AG10803 (cell line): ENCODE measurements at regions not wholly inside any gene's neighbourhood (a gene's known extent, or its start where the extent isn't known, plus 50 kb on each side); places are given as distances from the start of the nearest gene placed in this dataset.

ENCODE experiments used
- DNase-seq: peaks from one replicate; pipeline ENCODE4 v3.0.0; 2010; ENCODE audit warnings: low read depth
- H3K4me3 ChIP-seq: 2 replicates; pipeline ENCODE4 v1.5.1; 2011; ENCODE audit warnings: mild to moderate bottlenecking, low read length, control low read depth
- TF ChIP-seq, protein P1 (sequence below): conservative IDR thresholded peaks from 2 replicates; pipeline ENCODE4 v1.5.1; 2011; ENCODE audit warnings: mild to moderate bottlenecking, low read length, control low read depth, inconsistent platforms

DNA sequence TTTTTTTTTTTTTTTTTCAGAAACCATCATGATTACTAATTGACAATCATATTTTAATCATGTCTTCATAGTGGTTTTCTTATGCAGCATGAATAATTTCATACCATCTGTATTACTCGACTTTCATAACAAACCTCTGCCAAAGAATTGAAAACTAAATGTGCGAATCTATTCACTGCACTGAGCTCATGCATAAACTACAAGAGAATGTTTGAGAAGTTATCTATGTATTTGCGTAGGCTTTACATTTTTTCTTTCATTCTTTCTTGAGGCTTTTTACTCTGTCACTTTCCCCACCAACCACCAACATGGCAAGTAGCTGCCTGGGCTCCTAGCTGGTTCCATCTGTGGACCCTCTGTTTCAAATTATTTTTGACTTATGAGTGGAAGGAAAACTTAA is 1761.0 kb downstream of the STIM2 start:
- no peak overlapping the region for H3K4me3 ChIP-seq
- DNase-seq = peak; percentile 34
- TF ChIP-seq, protein P1, sequence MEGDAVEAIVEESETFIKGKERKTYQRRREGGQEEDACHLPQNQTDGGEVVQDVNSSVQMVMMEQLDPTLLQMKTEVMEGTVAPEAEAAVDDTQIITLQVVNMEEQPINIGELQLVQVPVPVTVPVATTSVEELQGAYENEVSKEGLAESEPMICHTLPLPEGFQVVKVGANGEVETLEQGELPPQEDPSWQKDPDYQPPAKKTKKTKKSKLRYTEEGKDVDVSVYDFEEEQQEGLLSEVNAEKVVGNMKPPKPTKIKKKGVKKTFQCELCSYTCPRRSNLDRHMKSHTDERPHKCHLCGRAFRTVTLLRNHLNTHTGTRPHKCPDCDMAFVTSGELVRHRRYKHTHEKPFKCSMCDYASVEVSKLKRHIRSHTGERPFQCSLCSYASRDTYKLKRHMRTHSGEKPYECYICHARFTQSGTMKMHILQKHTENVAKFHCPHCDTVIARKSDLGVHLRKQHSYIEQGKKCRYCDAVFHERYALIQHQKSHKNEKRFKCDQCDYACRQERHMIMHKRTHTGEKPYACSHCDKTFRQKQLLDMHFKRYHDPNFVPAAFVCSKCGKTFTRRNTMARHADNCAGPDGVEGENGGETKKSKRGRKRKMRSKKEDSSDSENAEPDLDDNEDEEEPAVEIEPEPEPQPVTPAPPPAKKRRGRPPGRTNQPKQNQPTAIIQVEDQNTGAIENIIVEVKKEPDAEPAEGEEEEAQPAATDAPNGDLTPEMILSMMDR = no peak

DNA sequence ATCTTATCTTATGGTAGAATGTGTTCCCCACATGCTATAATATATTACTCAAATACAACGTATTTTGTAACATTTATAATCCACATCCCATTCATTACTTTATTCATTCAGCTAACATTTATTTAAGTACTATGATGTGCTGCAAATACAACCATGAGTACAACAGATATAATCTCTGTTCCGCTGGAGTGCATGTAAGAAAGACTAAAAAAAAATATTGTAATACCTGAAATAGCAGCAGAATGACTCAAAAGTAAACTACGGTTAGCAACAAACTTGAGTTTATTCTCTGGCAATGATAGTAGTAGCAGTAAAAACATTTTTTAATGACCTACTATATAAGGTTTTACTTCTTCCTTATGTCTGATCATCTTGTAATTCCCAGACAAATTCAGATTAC is 1776.3 kb downstream of the STIM2 start:
- DNase-seq = peak; percentile 3
- H3K4me3 ChIP-seq = no peak overlapping the region
- TF ChIP-seq, protein P1 = no peak

DNA sequence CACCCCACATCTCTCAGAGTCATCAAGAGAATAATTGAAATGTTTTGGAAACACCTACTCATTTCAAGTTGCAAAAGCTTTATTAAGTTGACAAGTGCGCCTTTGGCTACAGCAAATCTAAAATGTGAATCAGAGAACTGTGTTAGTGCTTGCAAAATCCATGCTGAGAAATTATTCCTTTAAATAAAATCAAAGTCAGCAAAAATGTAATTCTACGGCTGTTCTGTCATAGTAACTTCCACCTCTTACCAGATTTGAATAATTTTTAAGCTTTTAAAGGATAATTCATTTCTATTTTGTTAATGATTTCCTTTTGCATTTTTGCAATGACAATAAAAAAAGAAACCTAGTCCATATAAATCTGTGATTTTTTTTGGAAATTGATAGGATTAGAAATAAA is 1779.1 kb downstream of the STIM2 start:
- TF ChIP-seq, protein P1 = no peak
- H3K4me3 ChIP-seq = no peak overlapping the region
- no peak for DNase-seq

DNA sequence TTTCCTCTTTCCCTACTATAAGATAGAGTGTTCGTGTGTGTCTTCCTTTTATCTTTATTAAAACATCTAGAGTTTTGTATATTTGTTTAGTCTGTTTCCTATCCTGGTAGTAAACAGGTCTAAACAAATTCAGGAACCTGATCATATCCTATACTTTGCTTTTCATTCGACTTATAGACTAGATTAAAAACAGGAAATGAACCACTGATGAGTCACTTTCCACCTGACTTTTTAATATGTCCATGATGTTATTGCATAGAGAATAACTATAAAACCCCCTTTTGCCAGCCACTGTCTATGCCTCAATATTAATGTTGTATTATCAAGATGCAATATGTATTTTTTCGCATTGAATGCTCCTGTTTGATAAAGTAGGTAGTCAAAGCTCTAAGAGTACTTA is 1794.0 kb downstream of the STIM2 start:
- TF ChIP-seq, protein P1 = no peak
- no peak for DNase-seq
- no peak overlapping the region for H3K4me3 ChIP-seq

DNA sequence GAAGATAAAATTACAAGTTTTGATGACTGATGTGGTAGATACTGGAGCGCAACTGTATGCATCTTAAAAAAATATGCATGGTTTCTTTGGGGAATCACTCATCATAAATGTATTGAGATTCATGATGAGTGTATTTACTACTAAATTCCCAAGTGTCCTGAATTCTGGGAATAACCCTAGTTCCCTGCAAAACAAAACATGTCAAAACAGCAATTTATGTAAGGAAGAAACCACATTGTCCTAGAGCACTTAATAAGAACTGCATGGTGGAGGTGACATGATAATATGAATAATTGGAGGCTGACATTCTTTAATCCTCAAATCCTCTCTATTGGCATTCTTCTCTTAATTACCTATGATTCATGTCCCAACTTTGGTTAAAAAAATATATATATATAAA is 1804.7 kb downstream of the STIM2 start:
- DNase-seq = peak; percentile 15
- TF ChIP-seq, protein P1 = no peak
- no peak overlapping the region for H3K4me3 ChIP-seq

DNA sequence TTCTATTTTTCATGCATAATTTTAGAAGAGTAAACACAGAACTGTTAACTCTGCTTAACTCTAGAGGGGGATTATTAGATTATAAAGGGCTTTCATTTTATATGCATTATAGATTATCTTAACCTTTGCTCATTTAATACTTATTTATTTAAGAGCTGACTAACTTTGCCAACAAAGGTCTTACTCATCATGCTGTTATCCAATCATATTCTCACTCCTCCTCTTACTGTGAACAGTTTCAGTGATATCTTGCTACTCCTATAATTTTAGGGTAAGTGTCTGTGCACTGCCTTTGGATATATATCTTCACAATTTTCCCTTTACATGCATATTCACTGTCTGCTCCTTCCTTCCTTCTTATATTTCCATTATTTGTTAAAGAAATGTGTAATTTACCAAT is 1814.9 kb downstream of the STIM2 start:
- TF ChIP-seq, protein P1 = no peak
- DNase-seq = no peak

DNA sequence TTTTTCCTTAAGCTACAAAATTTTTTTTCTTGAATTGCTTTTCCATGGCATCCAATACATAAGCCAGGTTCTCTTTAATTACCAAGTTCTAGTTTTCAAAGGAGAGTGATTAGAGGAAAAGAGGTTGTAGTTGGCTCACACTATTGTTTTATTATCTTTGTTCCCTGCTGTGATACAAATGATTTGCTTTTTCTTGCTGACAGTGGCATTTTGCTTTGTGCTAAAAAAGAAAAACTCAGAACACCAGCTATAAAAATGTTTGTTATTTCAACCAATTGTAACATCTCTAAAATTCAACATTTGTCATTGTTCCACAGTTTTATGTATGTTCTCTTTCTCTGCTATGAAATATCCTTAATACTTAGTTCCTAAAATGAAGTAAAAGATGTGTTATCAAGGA is 1817.2 kb downstream of the STIM2 start:
- H3K4me3 ChIP-seq = no peak overlapping the region
- TF ChIP-seq, protein P1 = no peak
- DNase-seq = no peak

More for the DNA sequence above, 1814.9 kb downstream of the STIM2 start:
- H3K4me3 ChIP-seq = no peak overlapping the region
